Caki2 (cell line): ENCODE measurements at regions not wholly inside any gene's neighbourhood (a gene's known extent, or its start where the extent isn't known, plus 50 kb on each side); places are given as distances from the start of the nearest gene placed in this dataset.

Source experiments
- DNase-seq: peaks from one replicate; pipeline ENCODE4 v3.0.0-alpha.2; 2015; ENCODE audit warnings: low read depth
- in situ Hi-C: cut with HindIII; loops from 2 replicates; pipeline ENCODE4 v1.10.0; 2016; ENCODE audit warnings: low sequenced_read_pairs, low pct_unique_long_range_greater_than_20kb, mixed read lengths

DNA sequence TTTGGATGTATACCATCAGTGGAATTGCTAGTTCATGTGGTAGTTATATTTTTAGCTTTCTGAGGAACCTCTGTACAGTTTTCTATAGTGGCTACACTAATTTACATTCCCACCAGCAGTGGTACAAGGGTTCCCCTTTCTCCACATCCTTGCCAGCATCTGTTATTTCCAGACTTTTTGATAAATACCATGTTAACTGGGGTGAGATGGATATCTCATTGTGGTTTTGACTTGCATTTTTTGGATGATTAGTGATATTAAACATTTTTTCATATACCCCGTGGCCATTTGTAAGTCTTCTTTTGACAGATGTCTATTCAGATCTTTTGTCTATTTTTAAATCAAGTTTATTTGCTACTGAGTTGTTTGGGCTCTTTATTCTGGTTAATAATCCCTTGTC, 455.6 kb upstream of the RARB start:
- in situ Hi-C loops: no loop called here
- DNase-seq: no peak

DNA sequence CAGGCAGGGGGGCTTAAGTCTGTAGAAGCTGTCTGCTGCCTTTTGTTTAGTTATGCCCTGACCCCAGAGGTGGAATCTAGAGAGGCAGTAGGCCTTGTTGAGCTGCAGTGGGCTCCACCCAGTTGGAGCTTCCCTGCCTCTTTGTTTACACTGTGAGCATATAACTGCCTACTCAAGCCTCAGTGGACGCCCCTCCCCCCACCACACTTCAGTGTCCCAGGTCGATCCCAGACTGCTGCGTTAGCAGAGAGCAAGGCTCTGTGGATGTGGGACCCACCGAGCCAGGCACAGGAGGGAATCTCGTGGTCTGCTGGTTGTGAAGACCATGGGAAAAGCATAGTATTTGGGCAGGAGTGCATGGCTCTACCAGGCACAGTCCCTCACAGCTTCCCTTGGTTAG, 446.8 kb upstream of the RARB start:
- in situ Hi-C loops: no loop called here
- DNase-seq: no peak

DNA sequence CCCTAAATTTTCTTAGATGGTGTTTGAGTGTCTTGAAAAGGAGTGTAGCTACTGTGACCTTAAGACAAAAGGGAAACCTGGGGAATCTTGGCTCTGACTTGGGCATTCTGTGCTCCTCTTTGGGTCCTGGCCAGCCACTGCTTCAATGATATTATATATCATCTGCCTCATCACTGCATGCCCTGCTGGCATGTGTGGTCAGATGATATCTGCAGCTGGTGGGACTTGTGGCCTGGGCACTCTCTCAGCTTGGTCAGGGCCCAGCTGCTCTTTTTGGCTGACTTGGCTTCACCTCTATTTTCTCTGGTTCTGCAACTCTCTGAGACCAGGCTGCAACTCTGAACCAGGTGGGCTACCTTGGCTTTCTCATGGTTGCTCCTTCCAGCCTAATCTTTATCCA, 446.1 kb upstream of the RARB start:
- DNase-seq: no peak
- in situ Hi-C loops: no loop called here

DNA sequence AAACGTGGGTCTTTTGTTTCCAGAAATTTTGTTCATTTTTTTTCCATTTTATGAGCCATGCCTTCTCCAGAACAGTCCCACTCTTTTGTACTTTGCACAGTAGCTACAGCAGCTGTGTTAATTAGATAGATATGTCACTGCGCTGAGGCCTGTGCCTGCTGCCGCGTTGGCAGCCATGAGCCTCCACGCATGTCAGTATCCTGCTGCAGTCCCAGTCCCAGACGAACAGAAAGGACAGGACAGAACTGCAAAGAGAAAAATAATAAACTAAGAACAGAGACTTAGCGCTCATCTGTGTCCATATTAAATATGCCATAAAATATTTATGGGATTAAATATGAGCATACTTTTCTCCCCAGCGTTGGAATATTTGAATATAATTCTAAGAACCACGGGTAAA, 442.4 kb upstream of the RARB start:
- in situ Hi-C loops: no loop called here

DNA sequence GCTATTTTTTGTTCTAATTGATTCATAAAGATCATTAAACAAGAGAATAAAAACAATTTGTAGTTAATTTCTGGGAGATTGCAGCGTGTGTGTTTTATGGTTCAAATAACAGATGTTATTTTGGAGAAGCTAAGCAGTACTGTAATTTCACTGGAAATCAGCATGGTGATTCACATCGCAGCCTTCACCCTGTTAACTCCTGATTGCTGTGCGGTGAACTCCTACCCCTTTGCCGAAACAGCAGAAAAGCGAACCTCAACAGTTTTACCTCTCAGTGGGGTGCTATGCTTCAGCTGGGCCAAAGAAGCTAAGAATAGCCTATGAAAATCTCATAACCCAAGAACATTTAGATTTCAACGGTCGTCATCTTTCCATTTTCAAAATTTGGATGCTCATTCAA, 441.5 kb upstream of the RARB start:
- in situ Hi-C loops: no loop called here
- no peak for DNase-seq

More for the DNA sequence above, 442.4 kb upstream of the RARB start:
- no peak for DNase-seq

DNA sequence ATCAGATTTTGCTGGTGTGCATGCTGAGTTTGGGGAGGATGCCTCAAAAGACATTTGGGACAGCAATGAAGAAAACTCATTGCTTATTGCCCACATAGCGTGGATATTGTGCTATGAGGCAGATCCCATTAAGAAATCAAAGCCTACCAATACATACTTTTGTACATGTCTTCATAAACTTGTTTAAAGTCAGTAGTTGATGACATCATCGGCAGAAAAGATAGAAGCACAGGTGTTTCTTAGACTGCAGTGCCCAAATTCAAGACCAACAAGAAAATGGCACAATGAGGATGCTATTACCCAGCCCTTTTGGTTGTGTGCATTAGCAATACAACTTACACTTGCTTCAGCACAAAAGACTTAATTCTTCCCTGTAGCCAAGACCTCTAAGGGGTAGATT, 428.7 kb upstream of the RARB start:
- in situ Hi-C loops: no loop called here

DNA sequence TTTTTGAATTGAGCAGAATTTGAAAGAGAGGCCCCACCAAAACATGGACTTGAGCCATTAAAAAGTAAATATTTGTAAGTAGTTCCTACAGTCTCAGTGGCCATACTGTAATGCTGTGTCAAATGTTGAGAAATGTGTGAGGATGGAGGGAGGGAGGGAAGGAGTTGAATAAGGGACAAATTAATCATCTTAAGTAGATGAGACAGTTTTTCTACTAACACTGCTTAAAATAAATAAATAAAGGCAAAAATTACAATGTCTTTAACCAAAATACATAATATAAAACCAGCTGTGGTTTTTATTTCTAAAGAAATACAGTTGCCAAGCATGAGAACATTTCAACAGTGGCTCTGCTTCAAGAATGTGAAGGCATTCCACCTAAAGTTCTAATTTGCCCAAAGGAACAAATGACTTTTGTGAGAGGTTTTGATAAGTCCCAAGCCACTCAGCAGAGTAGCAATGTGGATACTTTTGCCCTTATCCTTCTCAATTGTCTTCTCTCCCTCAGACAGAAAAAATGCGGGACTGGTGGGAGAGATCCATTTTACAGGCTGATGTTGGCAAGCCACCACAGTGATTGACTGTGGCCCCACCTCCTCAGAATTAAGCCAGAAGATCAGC, 427.0 kb upstream of the RARB start:
- in situ Hi-C loops: no loop called here
- no peak for DNase-seq

More for the DNA sequence above, 428.7 kb upstream of the RARB start:
- DNase-seq: no peak

DNA sequence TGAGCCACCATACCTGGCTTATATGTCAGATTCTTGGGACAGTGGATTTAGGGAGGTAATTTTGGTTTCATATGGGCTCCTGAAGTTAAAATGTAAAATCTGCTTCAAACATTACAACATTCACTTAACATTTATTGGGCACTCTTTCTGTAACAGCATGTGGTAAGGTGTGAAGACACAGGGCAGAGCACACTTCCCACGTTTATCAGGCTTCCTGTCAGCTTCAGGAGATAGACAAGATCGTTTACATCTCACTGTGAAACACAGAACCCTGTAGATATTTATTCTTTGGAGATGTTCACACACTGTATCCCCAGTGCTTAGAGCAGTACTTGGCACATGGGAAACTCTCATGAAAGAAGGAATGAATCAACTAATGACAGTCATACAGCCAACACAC, 426.0 kb upstream of the RARB start:
- in situ Hi-C loops: no loop called here
- no peak for DNase-seq

DNA sequence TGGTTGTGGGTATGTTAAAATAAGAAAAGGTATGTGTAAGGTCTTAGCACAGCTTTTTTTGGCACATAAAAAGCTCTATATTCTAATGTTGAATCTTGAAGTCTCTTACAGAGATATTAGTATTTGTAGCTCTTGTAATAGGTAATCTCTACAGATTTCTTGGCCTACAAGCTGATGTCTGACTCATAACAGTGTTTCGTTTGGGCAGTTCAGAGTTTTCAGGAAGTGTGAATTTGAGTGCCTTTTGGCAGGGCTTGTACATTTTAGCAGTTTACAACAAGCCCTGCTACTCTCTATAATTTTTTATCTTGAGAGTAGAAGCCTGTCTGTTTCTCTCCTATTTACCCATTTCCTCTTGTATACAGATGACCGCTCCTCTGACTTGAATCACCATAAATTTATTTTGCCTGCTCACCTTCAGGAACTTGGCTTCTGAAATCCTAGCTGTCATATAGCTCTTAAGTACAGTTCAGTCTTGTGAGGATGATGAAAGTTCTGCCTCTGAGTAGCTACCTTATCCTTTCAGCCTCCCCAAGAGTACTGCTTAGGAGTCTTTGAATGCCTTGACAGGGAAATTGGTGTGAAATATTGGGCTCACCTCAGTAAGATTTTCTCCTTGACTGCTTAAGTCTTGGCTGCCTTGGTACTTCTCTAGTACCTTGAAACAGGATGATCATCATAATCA, 419.9 kb upstream of the RARB start:
- in situ Hi-C loops: no loop called here
- DNase-seq: peak; percentile 4

DNA sequence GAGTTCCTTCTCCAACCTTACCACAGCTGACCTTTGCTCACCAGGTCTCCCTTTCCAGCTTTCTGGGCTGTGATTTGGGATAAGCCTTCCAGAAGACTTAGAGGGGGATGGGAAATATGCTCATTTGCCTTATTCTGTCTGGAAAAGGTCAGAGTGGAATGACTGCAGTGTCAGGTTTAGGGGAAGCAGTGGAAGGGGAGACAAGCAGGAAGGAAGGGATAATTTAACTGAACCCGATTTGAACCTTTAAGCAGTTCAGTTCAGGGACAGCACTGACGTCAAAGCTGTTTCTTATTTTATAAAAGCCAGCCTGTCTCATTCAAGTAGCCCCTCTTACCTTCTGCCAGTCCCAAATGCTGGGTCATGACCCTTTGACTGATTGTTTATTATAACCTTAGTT, 418.4 kb upstream of the RARB start:
- in situ Hi-C loops: no loop called here

DNA sequence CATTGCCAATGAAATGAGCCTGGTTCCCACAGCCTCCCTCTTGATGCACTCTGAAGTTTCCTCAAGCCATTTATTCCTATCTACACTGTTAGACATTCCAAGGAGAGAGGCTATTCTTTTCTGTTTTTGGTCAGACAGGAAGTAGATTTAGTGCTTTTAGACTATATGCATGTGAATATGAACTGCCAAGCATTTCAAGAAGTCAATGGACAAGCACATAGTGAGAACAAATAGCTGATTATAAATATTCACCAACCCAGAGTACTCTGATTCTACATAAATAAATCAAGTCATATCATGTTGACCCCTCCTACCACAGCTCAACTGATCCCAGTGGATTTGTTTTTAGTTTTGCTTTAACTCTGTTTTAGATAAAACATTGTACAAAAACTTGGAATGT, 412.5 kb upstream of the RARB start:
- no peak for DNase-seq
- in situ Hi-C loops: no loop called here

More for the DNA sequence above, 418.4 kb upstream of the RARB start:
- DNase-seq: no peak

DNA sequence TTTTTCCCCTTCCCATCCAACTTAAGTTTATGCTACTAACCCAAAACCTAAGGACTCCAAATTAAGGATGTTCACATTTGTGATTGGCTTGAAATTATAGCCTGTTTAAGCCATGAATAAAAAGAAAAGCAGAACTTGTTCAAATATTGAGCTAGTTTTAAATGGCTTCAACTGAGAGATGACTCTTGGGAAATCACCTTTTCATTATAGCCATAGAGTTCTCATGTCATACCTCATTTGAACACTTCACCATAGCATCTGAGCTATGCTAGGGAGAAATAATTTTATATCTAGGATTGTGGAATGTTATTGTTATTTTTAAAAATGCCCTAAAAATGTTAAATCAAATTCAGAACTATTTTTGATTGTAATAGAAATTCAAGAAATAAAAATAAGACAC, 409.2 kb upstream of the RARB start:
- in situ Hi-C loops: no loop called here
- no peak for DNase-seq

DNA sequence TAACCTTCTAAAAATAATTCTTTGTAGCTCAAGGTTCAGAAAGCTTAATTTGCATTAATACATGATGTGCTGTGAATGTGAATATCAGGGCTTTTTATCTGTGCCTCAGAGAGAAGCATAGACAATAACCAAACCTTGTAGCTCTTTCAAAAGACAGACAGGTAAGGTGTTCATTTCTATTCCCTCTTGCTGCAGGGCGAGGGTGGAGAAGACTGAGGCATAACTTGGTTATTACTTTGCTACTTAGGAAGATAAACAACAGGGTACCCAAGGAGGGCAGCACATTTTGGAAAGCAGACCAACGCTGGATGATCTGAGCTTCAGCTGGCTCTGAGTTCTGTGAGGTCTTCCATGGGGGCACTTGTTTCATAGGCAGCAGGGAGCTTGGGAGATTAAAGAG, 408.6 kb upstream of the RARB start:
- in situ Hi-C loops: no loop called here

DNA sequence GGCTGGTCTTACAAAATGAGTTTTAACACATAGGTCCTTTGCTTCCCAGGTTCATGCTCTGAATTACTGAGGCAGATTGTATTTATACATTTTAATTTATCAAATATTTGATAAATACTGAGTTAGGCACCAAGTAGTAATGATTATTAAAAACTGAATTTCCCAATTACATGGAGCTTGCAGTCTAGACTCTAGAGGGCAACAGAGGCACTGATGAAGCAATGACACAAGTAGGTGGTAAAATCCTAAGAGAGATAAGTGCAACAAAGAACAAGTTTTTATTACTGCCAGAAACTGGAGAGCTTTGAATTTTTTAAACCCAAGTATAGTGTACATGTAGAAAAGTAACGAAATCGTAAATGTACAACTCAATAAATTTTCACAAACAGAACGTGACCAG, 406.2 kb upstream of the RARB start:
- no peak for DNase-seq
- in situ Hi-C loops: no loop called here

More for the DNA sequence above, 408.6 kb upstream of the RARB start:
- no peak for DNase-seq

DNA sequence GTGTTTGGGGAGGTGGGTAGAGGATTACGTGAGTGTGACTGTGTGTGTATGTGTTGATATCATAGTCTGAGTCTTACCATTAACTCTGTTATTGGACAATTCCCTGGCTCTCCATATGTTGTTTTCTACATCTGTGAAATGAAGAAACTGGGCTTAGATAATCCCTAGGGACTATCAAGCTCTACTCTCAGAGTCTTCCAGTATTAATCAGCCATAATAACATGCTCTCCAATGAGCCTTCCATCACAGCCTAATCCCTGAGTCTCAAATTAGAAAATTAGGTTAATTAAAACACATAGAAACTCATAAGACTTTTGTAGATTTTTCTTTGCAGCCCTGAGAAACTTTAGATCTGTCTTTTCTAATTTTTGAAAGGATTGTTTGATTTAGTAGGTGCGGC, 404.2 kb upstream of the RARB start:
- in situ Hi-C loops: no loop called here
- DNase-seq: no peak

DNA sequence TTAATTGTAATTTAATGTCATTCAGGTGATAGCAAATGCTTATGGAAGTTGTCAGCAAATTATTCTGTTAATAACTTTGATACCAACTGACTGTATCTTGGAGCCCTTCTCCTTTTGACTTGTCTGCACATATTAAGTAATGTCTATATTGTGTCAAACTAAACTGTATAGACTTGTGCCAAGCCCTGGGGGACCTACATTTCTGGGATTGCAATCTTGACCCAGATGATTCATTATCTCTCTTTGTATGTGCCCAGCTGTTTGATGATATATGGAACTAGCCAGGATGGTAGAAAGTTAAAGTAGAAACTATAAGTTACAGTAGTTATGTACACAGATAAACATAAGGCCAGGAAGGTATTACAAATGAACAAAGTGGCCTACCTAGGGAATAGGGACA, 402.8 kb upstream of the RARB start:
- in situ Hi-C loops: no loop called here
- no peak for DNase-seq

DNA sequence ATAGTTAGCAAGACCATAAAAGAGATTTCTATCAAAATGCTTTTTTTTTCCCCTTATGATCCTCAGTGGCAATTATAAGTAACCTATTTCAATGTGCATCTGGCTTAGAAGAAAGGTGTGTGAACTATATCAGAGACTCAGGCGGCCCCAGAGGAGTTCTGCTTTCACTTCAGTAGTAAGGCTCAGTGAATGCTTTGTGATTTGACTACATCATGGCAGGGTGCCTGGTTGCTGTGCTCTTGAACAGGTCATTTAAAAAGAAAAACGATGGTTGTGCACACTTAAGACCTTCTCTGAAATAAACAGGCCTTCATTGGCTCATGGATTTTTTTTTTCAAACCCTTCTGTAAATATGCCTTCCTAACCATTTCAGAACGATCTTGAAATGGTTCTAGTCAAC, 400.4 kb upstream of the RARB start:
- in situ Hi-C loops: no loop called here
- no peak for DNase-seq

DNA sequence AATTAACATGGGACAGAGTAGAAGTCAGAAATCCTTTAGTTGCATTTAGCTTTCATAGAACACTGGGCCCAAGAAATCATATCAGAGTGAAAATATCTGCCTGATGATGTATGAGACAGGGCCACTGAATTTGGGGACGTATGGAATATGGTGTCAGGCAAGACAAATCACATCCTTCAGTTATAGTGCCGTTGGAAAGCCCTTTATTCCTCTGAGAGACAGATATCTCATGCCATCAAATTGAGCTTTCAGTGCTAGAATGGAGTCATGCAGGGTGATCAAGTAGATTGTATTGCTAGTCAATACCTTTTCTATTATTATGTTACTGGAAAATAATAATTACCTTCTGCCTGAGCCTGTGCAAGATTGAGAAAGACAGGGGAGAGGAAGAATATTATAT, 398.2 kb upstream of the RARB start:
- in situ Hi-C loops: no loop called here
- DNase-seq: no peak

DNA sequence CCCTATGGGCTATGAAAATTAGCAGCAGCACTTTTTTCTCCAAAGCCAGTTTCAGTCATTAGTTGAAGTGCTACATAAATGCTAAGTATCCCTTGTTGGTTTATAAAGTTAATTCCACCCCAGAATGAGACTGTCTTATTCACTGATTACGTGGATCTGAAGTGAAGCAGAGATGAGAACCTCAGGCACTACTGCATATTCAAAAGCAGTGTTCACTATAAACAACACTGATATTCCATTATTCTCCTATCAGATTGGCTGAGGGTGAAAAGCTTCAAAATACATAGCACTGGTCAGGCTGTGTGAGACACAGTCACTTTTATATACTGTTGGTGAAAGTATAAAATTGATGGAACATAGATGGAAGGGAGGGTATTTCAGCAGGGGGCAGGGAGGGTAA, 395.7 kb upstream of the RARB start:
- DNase-seq: no peak
- in situ Hi-C loops: no loop called here

DNA sequence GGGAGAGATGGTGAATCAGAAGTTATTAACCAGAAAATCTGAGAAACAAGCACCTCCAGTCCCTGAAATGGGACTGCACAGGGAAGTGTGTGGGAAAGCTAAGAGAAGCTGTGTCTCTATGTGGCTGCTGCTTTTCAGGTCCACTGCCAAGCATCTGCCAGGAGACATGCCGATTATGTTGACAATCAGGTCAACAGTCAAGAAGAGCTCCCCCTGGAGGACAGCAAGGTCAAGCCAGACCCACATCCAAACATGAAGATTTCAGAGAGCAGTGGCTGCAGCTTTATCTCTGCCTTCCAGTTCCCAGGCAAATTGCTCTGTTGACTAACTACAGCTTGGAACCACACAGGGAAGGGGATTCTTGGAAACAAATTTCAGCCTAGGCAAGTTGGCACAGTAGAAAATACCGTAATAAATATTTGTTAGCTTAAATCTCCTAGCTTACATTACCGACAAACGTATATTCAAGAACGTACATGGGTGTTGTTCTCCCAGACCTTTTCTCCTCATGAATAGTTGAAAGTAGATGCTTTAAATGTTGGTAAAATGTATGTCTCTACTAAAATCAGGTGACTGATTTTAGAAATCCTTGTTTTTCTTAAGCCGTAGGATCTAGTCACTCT, 394.5 kb upstream of the RARB start:
- DNase-seq: peak; percentile 9
- in situ Hi-C loops: no loop called here
